GM23248 (cell line): ENCODE measurements at regions not wholly inside any gene's neighbourhood (a gene's known extent, or its start where the extent isn't known, plus 50 kb on each side); places are given as distances from the start of the nearest gene placed in this dataset.

ENCODE experiments used
- EZH2 ChIP-seq: fragments of 200-600 bp; sonication (generic); IDR thresholded peaks from 2 replicates; pipeline ENCODE4 v1.6.1; 2018; ENCODE audit warnings: antibody characterized with exemption, mild to moderate bottlenecking; ENCODE audit not compliant: insufficient read depth, poor library complexity, severe bottlenecking
- EZH2phosphoT487 ChIP-seq: fragments of 200-600 bp; sonication (generic); IDR thresholded peaks from 2 replicates; pipeline ENCODE4 v1.6.1; 2018; ENCODE audit warnings: antibody characterized with exemption, moderate library complexity, mild to moderate bottlenecking, low read depth; ENCODE audit not compliant: insufficient read depth

DNA sequence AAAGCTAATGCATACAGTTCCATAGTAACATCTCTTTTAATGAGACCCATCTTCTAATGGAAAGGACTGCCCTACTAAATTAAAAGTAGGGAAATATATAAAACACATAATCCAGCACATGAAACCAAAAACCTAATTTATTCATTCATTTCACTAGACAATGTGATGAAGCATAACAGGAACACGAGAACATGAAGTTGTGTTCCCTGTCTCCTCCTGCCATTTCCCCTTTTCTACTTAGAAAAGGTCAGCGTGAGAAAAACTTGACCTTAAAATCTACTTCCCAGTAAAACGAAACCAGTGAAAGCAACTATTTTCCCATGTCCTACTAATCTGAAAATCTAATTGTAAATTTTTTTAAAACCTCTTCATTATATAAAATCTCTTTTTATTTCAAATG, 847.5 kb downstream of the TLE1 start:
- no peak for TF ChIP-seq EZH2
- no peak for TF ChIP-seq EZH2phosphoT487
